Stomach (tissue), 4 donors: ENCODE measurements at regions not wholly inside any gene's neighbourhood (a gene's known extent, or its start where the extent isn't known, plus 50 kb on each side); places are given as distances from the start of the nearest gene placed in this dataset.

ENCODE experiments used
- POLR2AphosphoS5 ChIP-seq, 3 donors: sonication (generic); formaldehyde crosslinking; IDR thresholded peaks; one replicate each; pipeline ENCODE4 v1.6.1; 2016; ENCODE audit warnings: antibody characterized with exemption in 3 of 3
- TF ChIP-seq, protein P1 (sequence below), 7 experiments: fragments of 450-650 bp in 4 of 7; fragments of 200-600 bp in 3 of 7; sonication (generic) in 3 of 7; IDR thresholded peaks; one replicate each; pipeline ENCODE4 v1.5.1; 2016 to 2019; ENCODE audit warnings: antibody characterized with exemption in 7 of 7, control low read depth in 2 of 7, mild to moderate bottlenecking in 1 of 7

DNA sequence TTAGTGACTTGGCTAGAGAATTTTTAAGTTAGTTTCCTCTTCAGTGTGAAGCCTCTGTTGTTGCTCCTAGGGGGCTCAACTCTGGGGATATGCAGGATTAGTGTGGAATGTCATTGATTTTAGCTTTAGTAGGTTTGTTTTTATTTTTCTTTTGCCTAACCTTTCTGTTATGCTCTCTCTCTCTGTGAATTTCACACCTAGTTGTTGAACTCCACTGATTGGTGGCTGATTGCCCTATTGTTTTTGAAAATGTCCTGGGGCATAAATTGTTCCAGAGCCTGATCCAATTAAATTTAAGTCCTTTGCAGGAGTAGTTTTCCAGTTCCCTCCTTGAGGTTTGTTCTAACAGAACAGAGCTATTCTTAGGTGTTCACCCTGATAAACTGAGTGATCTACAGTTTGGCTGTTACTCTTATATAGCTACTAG is 393.3 kb upstream of the CTSO start:
- TF ChIP-seq, protein P1, sequence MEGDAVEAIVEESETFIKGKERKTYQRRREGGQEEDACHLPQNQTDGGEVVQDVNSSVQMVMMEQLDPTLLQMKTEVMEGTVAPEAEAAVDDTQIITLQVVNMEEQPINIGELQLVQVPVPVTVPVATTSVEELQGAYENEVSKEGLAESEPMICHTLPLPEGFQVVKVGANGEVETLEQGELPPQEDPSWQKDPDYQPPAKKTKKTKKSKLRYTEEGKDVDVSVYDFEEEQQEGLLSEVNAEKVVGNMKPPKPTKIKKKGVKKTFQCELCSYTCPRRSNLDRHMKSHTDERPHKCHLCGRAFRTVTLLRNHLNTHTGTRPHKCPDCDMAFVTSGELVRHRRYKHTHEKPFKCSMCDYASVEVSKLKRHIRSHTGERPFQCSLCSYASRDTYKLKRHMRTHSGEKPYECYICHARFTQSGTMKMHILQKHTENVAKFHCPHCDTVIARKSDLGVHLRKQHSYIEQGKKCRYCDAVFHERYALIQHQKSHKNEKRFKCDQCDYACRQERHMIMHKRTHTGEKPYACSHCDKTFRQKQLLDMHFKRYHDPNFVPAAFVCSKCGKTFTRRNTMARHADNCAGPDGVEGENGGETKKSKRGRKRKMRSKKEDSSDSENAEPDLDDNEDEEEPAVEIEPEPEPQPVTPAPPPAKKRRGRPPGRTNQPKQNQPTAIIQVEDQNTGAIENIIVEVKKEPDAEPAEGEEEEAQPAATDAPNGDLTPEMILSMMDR (IDR thresholded peaks at IDR 0.05), result no peak
- TF ChIP-seq POLR2AphosphoS5 (IDR thresholded peaks at IDR 0.05), result no peak
